Right cardiac atrium (tissue), 5 donors: ENCODE measurements at regions not wholly inside any gene's neighbourhood (a gene's known extent, or its start where the extent isn't known, plus 50 kb on each side); places are given as distances from the start of the nearest gene placed in this dataset.

Experiments
- ATAC-seq, 2 donors: fragments of 200-7000 bp; cut with Tn5 transposase; one replicate each; pipeline versions ENCODE4 v1.8.0 to v1.9.1; 2020; ENCODE audit warnings: moderate library complexity in 2 of 2, mild to moderate bottlenecking in 1 of 2
- DNase-seq, 3 donors: peaks; one replicate each; pipeline ENCODE4 v3.0.0-alpha.2; 2020
- H3K27ac ChIP-seq: one replicate; pipeline ENCODE4 v1.5.1; 2013; ENCODE audit warnings: mild to moderate bottlenecking, low read length, control low read depth, moderate library complexity
- H3K27me3 ChIP-seq: one replicate; pipeline ENCODE4 v1.6.1; 2013; ENCODE audit not compliant: control insufficient read depth, insufficient read depth
- H3K4me1 ChIP-seq: one replicate; pipeline ENCODE4 v1.6.1; 2013; ENCODE audit warnings: low read length; ENCODE audit not compliant: control insufficient read depth, insufficient read depth
- H3K4me3 ChIP-seq: one replicate; pipeline ENCODE4 v1.5.1; 2013; ENCODE audit warnings: low read length, control low read depth
- H3K9me3 ChIP-seq: one replicate; pipeline ENCODE4 v1.6.1; 2013; ENCODE audit warnings: low read length; ENCODE audit not compliant: control insufficient read depth
- WGBS: extraction: QIAGEN DNeasy Blood & Tissue Kit; methylation state at CpG from one replicate; pipeline ENCODE4 v1.1.7; 2013; 5-methylcytosine and 5-hydroxymethylcytosine counted together
- intact Hi-C, 4 donors: fragments of 100-400 bp; cut with DNase I; formaldehyde crosslinking; loops; one replicate each; pipeline versions ENCODE4 v1.11.0 to v1.14.0; 2022 to 2023
- donor health status: healthy with polysubstance abuse.
- donor health status: DM: no; HTN: yes; CAD: no.
- donor health status: DM: no; HTN: no; CAD: no.
- donor health status: DM: no; HTN: yes; CAD: no; lungs with severe emphysema.
- donor health status: DM: yes; HTN: yes; CAD: no.

- ATAC-seq (no peak), DNase-seq (no peak)
- intact Hi-C loops = no loop called here
- H3K27ac ChIP-seq = no peak overlapping the region
- H3K4me3 ChIP-seq = no peak overlapping the region
- 72% methylated on average over 1 of the region's 1 CpG for WGBS
- no peaks in the 10 kb centered on the region for H3K4me1 ChIP-seq
- H3K27me3 ChIP-seq = no peaks in the 10 kb centered on the region
- no peaks in the 10 kb centered on the region for H3K9me3 ChIP-seq
Observed at GRCh38 chr2:122977580-122977979, 1047.5 kb upstream of the CNTNAP5 start.

GRCh38 chr2:122980671-122981070, 1044.4 kb upstream of the CNTNAP5 start:
- H3K9me3 ChIP-seq = no peaks in the 10 kb centered on the region
- no peaks in the 10 kb centered on the region for H3K4me1 ChIP-seq
- ATAC-seq = no peak
- no peak overlapping the region for H3K27ac ChIP-seq
- H3K4me3 ChIP-seq = no peak overlapping the region
- no peaks in the 10 kb centered on the region for H3K27me3 ChIP-seq
- intact Hi-C loops = no loop called here
- no peak for DNase-seq
- 56% methylated on average over 5 of the region's 5 CpGs for WGBS

GRCh38 chr2:122982936-122983335, 1042.2 kb upstream of the CNTNAP5 start:
- no peaks in the 10 kb centered on the region for H3K4me1 ChIP-seq
- intact Hi-C loops = no loop called here
- H3K27me3 ChIP-seq = no peaks in the 10 kb centered on the region
- no peaks in the 10 kb centered on the region for H3K9me3 ChIP-seq
- DNase-seq = no peak
- ATAC-seq = no peak
- no peak overlapping the region for H3K27ac ChIP-seq
- no peak overlapping the region for H3K4me3 ChIP-seq
- 62% methylated on average over 1 of the region's 1 CpG for WGBS

- ATAC-seq (peak; percentile 23 to 36), DNase-seq (no peak)
- no peaks in the 10 kb centered on the region for H3K4me1 ChIP-seq
- no peak overlapping the region for H3K4me3 ChIP-seq
- H3K27me3 ChIP-seq = no peaks in the 10 kb centered on the region
- no peaks in the 10 kb centered on the region for H3K9me3 ChIP-seq
- intact Hi-C loops = no loop called here
- 81% methylated on average over 8 of the region's 8 CpGs for WGBS
- no peak overlapping the region for H3K27ac ChIP-seq
Observed at GRCh38 chr2:122988395-122989221, 1036.5 kb upstream of the CNTNAP5 start.

- H3K9me3 ChIP-seq = no peaks in the 10 kb centered on the region
- no peak for DNase-seq
- H3K4me1 ChIP-seq = no peaks in the 10 kb centered on the region
- H3K27me3 ChIP-seq = no peaks in the 10 kb centered on the region
- WGBS = 78% methylated on average over 1 of the region's 1 CpG
- no peak overlapping the region for H3K27ac ChIP-seq
- no peak for ATAC-seq
- intact Hi-C loops = no loop called here
- no peak overlapping the region for H3K4me3 ChIP-seq
Observed at GRCh38 chr2:122993592-122993991, 1031.5 kb upstream of the CNTNAP5 start.

GRCh38 chr2:122999258-122999657, 1025.8 kb upstream of the CNTNAP5 start:
- DNase-seq (no peak), ATAC-seq (no peak)
- H3K27me3 ChIP-seq = no peaks in the 10 kb centered on the region
- H3K27ac ChIP-seq = no peak overlapping the region
- intact Hi-C loops = no loop called here
- H3K9me3 ChIP-seq = no peaks in the 10 kb centered on the region
- no peaks in the 10 kb centered on the region for H3K4me1 ChIP-seq
- H3K4me3 ChIP-seq = no peak overlapping the region
- WGBS = 86% methylated on average over 3 of the region's 3 CpGs

GRCh38 chr2:122999821-123000220, 1025.3 kb upstream of the CNTNAP5 start:
- H3K4me1 ChIP-seq = no peaks in the 10 kb centered on the region
- H3K9me3 ChIP-seq = no peaks in the 10 kb centered on the region
- WGBS = 63% methylated on average over 9 of the region's 9 CpGs
- intact Hi-C loops = no loop called here
- no peak overlapping the region for H3K4me3 ChIP-seq
- no peak overlapping the region for H3K27ac ChIP-seq
- ATAC-seq (no peak), DNase-seq (no peak)
- H3K27me3 ChIP-seq = no peaks in the 10 kb centered on the region

- H3K27ac ChIP-seq = no peak overlapping the region
- no peaks in the 10 kb centered on the region for H3K4me1 ChIP-seq
- no peak overlapping the region for H3K4me3 ChIP-seq
- DNase-seq (no peak), ATAC-seq (no peak)
- WGBS = 64% methylated on average over 3 of the region's 3 CpGs
- H3K9me3 ChIP-seq = no peaks in the 10 kb centered on the region
- intact Hi-C loops = no loop called here
- H3K27me3 ChIP-seq = no peaks in the 10 kb centered on the region
Observed at GRCh38 chr2:123002660-123003248, 1022.3 kb upstream of the CNTNAP5 start.

- DNase-seq (no peak), ATAC-seq (no peak)
- Histone ChIP-seq H3K4me3 (no peak overlapping the region), H3K27me3 (no peaks in the 10 kb centered on the region), H3K27ac (no peak overlapping the region), H3K4me1 (no peaks in the 10 kb centered on the region), H3K9me3 (no peaks in the 10 kb centered on the region)
- WGBS = 59% methylated on average over 2 of the region's 2 CpGs
- intact Hi-C loops = no loop called here
Observed at GRCh38 chr2:123015186-123015585, 1009.9 kb upstream of the CNTNAP5 start.

GRCh38 chr2:123035541-123035940, 989.5 kb upstream of the CNTNAP5 start:
- no peaks in the 10 kb centered on the region for H3K9me3 ChIP-seq
- H3K4me1 ChIP-seq = no peaks in the 10 kb centered on the region
- WGBS = 70% methylated on average over 1 of the region's 1 CpG
- H3K4me3 ChIP-seq = no peak overlapping the region
- no peak for ATAC-seq
- H3K27me3 ChIP-seq = no peaks in the 10 kb centered on the region
- no peak for DNase-seq
- intact Hi-C loops = no loop called here
- no peak overlapping the region for H3K27ac ChIP-seq

GRCh38 chr2:123036300-123036699, 988.8 kb upstream of the CNTNAP5 start:
- Histone ChIP-seq H3K27me3 (no peaks in the 10 kb centered on the region), H3K9me3 (no peaks in the 10 kb centered on the region), H3K4me3 (no peak overlapping the region), H3K27ac (no peak overlapping the region), H3K4me1 (no peaks in the 10 kb centered on the region)
- intact Hi-C loops = no loop called here
- DNase-seq (no peak), ATAC-seq (no peak)
